Tongue (tissue), 1 donor: ENCODE measurements at regions not wholly inside any gene's neighbourhood (a gene's known extent, or its start where the extent isn't known, plus 50 kb on each side); places are given as distances from the start of the nearest gene placed in this dataset.
"Not testable (repeated sequence)": the region's sequence is repeated elsewhere in the genome, so short reads cannot be mapped to it uniquely, and the experiment has no call there.

Experiments used
- DNase-seq: peaks from one replicate; pipeline ENCODE4 v3.0.0-alpha.2; 2015

DNA sequence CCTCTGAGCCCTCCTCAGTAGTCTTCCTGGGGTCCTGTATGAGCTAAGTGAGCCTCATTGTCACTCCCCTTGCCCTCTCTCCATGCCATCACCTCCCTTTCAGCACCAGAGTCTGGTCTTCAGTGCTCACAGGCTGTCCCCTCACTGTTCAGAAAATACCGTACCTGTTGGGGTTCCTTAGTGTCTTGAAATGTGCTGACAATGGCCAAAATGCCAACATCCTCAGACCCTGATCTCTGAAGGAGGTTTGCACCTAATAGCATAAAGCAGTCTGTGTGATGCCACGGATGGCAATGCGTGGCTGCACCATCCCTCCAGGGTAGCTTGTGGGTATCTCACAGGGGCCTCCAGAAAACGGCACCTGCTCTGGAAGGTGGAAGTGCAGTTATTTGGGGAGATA lies 301.0 kb upstream of the TLE3 start:
- DNase-seq, result no peak

DNA sequence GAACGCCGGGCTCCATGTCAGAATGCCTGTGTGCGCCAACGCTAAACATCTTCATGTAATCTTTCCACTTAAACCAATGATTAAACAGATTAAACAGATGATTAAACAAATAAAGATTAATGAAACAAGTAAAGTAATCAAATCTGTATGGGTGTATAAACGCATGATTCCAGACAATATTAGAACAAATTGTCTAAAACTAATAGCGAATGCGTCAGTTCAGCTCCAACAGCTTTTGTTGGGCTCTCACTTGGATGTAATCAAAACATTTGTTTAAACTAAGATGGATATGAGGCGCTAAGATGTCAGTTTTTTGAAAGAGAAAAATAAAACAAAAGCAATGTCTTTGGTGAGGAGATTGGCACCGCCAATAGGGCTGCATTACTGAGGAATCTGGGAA lies 299.1 kb upstream of the TLE3 start:
- DNase-seq, result no peak

DNA sequence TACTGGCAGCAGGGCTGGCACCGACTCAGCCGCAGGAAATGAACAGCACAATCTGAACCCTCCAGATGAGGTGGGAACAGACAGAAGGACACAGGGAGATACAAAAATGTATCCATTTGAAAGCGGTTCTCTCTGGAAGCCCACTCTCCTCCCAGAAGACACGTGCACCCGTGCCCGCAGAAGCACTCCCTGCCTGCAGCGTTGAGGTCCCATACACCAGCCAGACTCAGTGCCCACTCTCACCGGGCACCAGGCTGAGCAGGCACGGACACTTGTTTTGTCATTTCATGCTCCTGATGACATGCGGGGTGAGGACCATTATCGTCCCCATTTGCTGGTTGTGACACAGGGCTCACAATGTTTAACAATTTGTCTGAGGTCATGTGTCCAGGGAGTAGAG lies 297.4 kb upstream of the TLE3 start:
- DNase-seq, result no peak

DNA sequence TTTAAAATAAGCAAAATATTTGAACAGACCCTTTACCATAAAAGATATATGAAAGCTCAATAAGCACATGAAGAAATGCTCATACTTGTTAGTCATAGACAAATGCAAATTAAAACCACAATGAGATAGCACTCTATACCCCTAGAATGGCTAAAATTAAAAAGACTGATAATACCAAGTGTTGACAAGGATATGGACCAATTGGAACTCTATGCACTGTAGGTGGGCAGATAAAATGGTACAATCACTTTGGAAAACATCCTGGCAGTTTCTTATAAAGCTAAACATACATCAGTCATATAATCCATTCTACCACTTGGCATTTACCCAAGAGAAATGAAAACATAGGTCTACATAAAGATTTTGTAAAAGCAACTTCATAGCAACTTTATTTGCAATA lies 293.0 kb upstream of the TLE3 start:
- DNase-seq, result no peak

DNA sequence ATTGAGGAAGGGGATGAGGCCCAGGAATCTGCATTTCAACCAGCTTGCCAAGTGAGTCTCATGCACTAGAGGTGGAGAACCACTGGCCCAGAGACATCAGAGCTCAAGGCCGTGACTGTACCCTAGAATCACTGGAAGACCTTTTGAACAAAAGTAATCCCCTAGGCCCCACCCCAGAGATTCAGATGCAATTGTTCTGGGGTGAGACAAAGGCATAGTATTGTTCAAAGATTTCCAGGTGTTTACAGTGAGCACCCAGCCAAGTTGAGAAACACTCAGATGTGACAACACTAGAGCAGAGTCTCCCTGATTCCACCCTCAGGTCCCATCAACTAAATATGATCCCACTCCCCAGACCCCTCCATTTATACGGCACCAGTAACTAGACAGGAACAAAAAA lies 290.3 kb upstream of the TLE3 start:
- DNase-seq, result no peak

DNA sequence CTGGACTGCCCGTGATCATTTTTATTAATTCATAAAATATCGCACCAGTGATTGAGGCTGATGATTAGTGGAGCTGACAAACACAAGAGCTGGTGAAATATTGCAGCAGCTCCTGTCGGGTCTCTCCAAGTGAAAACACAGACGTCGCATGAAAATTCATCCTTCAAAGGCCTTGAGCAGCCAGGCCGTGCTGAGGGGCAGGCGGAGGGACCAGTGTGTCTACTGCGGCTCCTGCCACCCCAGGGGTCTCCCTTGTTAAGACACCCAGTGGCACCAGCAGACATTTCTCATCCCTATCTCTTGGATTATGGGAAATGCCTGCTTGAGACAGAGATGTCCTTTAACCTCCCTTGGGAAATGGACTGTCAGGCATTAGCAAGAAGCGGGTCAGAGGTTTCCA lies 289.4 kb upstream of the TLE3 start:
- no peak for DNase-seq

DNA sequence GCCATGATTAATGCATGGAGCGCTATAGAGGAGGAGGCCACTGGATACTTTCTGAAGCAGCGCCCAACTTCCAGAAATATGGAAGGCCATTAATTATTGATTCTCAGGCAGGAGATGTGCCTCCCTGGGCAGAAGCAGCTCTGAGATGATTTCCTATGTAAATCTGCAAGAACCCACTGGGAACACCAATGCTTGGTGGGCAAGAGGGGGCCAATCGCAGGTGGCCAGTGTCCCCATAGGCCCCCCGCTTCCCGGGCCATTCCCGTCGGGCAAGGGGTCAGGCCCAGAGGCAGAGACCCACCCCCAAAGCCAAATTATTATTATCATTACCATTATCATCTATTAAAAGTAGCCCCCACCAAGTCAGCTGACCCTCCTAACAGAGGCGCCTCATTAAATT lies 288.0 kb upstream of the TLE3 start:
- no peak for DNase-seq

DNA sequence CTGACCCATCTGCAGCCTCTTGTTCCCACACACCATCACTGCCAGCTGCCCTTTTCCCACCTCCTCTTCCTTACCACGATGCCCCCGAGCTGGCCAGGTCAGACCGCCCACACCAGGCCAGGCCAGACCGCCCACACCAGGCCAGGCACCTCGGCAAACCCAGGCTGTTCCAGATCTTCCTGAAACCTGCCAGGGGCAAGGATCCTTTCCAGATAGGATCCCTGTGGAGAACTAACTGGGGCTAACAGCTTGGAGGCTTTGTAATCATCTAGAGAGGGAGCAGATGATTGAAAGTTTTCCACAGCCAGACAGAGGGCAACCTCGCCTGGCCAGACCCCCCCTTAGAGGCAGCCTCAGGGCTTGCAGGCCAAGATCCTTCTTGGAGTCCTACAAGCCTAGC lies 287.3 kb upstream of the TLE3 start:
- no peak for DNase-seq

DNA sequence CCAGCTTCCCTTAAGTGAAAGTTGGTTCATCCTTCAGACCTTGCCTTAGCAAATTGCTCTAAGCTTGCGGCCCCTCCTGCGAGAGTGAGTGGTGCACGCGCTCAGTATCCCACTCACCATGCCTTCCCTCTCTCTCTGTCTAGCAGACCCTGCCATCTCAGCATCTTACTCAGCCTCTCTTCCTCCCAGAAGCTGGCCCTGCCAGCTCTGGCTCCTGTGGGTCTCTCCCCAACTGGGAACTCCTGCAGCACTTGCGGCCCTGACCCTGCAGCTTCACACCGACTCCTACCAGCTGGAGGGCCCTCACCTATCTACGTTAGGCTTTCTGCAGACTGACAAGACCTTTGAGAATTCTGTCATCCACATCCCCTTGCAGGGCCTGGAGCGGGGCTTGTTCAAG lies 286.1 kb upstream of the TLE3 start:
- no peak for DNase-seq

DNA sequence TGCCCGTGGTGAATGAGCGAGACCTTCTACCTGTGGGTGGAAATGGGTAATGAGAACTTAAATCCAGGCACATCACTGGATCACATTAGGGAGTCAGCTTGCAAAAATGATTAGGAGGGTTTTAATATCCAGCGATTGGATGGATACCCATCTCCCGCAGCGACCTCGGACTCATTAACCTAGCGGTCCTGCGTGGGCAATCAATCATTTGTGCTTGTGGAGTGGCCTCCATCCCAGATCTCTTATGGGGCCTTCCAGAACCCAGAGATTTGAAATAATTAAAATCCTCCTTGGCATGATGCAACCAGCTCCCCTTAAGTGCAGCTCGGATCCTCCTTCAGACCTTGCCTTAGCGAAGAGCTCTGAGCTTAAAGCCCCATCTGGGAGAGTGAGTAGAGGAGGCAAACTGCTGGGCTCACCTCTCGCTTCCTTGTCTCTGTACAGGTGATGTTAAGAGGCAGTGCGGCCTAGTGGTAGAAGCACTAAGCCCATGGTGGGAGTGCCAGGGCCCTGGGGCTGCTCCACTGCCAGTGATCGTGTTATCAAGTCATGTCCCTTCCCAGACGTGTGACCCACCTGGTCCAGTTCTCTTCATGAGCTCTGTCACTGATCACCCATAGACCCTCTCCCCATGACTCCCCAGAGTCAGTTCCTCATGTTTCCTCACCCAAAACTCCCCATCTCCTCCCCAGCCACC lies 285.2 kb upstream of the TLE3 start:
- no peak for DNase-seq

DNA sequence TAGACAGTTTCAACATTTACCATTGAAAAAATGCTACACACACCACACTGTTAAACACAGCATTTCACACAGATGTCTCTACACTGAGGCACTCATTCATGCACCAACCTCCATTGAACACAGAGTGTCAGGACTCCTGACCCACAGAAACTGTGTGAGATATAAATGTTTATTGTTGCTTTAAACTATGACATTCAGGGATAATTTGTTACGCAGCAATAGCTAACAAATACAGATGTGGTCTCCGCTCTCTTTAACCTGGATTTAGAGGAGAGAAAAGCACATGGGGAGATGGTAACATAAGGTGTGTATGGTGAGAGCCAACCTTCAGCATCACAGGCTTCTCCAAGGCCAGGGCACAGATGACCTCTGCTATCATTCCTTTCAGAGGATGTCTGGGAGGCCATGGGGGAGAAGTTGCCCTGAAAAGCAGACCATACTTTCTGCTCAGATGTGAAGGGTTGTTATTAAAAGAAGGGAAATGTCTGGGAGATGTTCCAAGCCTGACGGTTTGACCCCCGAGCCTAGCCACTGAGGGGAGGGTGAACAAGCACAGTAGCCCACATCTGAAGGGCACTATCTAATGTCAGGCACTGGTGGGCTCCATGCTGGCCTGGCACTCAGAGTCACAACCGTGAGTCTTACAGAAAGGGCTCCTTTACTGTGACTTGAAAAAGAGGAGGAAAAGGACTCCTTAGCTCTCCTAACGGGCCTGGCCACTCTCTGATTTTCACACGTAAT lies 284.5 kb upstream of the TLE3 start:
- no peak for DNase-seq

DNA sequence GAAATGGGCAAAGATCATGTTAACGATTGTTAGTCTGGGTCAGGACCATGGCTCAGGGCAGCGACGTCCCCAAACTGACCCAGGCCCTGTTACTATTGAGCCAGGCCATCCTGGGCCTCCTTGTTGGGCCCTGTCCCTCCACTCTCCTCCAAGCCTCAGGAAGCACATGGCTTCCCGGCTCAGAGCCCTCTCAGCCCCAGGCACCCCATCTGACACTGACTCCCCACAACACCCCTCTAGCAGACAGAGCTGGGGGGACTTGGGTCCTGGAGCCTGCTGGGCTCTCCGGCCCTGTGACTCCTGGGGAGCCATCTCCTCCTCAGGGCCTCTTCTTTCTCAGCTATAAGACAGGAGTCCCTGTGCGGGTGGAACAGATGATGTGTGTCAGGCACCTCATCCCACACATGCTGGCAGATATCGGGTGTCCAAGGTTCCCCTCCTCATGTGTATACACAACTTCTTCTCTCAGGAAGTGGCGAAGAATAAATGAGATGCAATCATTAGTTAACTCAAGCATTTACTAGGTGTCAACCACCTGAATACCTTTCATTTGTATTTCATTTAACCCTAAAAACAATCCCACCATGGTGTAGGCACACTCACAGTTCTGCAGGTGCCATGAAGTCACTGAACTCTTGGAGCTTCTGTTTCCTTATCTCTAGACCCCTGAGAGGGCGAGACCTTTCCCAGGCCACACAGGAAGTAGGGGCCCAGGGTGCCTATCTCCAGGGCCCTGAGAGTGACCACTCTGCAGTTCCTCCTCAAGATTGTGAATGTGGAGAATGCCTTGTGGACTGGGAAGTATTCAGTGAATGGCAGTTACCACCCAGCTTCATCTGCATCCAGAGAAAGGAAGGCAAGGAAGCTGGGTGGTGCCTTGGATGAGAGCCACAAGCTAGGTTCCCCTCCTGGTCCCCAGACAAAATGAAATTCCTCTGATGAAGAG lies 282.5 kb upstream of the TLE3 start:
- DNase-seq, result no peak

DNA sequence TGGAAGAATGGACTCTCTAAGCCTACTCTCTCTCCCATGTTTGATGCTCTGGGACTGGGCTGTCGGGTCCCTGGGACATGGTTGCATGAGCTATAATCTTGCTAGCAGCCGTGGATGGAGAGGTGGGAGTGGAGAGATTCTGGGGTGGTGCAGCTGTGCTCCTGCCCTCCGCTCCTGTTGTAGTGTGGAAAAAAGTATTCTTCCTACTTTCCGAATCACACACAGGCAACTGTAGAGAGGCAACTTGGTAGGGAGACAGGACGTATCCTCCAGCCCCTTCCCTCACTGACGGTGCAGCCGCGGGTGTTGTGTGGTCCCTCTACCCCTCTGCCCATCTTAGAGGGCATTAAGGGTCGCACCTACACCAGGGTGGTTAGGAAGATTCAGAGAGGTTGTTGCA lies 281.4 kb upstream of the TLE3 start:
- no peak for DNase-seq

DNA sequence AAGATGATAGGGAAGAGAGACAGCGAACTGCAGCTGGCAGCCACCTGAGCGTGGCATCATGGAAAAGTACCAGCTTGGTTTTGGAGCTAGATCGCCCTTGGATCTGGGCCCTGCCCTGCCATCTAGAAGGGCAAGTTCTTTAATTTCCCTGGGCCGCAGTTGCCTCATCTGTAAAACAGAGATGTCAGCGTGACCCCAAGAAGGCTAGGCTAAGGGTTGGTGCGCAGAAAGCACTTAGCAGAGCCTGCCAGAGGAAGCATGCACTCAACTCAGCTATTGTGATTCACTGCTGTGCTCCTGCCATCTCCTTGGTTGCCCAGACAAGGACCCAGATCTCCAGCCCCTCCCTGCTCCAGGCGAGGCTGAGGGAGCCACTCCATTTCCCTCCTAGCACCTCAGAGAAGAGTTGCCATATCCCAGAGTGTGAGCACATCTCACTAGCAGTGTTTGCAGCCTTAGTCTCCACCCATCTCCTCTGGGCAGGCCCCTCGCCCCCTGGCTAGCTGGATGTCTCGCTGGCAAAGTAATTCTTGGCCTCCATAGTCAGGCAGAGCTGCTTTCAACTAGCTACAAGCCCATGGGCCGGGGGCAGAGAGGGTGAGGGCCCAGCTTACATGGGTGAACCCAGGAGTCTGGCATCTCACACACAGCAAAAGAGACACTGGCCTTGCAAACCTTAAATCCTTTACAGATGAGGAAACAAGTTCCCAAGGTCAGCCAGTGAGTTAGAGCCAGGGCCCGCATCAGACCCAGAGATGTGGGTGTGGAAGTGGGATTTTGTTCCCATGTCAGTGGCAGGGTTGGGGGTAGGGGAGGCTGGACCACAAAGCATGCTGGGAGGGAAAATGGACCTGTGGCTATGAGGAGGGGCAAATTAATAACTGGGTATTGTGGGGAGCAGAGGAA lies 280.7 kb upstream of the TLE3 start:
- DNase-seq, result no peak

DNA sequence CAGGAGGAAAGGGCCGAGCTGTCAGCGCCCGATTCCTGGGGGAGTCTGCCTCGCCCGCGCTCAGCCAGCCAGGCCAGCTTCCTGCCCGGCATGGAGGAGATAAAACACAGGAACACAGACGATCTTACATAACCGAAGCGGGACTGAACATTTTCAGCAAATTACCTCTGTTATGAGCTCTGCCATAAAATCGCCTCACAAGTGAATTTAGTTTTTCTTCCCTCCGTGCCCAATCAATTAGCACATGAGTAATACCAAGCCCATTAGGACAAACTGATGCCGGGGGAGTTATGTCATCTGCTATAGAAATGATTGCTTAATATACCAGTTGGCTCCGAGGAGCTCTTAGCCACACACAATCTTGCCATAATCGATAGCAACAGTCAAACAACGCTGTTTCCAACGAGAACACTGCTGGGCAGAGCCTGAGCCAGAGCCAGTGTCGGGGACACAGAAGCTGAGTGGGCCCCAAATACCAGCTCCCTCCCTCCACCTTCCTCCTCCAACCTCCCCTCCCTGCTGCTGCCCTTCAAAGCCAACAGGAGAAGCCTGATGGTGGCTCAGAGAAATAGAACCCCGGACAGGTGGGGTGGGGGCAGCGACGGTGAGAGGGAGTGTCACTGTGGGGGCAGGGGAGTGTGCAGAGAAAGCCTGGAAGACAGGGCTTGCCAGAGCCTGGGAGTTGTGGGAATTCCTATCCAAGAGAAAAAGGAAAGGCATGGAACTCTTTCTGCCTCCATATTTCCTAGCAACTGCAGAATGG lies 279.4 kb upstream of the TLE3 start:
- peak; percentile 76 for DNase-seq

DNA sequence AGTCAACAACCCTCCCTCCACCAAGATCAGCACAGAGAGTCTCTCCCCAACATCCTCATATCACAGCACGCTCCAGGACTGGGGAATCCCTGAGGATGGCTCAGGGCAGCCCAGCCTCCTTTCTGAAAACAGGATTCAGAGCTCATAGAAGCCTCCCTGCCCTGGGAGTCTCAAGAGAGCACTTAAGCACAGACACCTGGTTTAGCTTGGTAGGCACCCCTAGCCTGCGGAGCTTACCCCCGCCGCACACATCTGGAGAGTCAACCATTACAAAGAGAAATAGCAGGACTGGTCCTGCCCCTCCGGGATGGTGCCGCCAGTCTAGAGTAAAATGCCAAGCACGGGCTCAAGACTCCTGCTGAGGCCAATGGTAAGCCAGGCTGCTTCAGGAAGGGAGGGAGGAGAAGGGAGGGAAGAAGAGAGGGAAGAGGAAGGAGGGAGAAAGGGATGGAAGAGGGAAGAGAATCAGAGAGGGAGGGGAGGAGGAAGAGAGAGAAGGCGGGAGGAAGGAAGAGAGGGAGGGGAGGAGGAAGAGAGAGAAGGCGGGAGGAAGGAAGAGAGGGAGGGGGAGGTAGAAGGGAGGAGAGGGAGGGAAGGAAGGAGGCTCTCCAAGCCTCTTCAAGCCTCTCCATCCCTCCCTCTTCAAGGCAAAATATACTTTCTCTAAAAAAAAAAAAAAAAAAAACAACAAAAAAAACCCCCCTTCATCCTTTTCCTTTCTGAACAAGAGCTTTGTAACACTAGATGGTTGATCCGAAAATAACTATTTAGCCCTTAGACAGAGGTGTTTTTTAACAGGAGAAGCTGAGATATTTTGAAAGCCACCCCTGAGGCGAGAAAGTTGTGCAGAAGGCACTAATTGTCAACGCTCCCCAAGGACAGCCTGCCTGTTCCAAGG lies 278.6 kb upstream of the TLE3 start:
- DNase-seq, result no peak

DNA sequence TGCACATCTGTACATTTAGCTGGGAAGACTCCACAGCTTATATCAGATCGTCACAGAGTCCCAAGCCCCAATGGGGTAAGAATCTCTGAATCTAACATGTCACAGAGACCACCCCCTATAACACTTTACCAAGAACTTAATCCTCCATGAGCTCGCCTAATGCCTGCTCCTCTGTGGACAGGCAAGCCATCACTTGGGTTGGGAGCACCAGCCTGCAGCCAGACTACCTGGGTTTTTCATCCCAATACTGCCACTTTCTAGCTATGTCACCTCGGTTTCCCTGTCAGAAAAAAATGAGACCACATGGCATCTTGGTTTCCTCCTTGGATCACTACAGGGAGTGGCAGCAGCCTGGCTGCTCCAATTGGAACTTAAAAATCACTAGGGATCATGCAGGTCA lies 277.9 kb upstream of the TLE3 start:
- DNase-seq, result no peak

DNA sequence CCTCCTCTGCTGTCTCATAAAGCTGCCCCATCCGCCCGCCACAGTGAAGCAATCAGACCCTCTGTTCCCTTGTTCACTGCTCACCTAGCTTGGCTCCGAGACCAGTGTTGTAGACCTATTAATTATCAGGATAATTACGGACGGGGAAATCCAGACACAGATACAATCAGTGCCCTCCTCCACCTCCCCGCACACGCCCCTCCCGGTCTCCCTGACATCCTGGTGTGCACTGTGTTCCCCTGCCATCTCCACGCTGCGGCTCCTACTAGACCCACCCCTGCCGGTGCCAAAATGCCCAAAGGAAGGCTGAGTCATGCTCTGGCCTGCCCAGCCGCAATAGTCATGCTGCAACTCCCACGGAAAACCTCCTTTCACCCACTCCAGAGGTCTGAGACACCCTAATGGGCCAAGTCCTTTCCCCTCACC lies 277.3 kb upstream of the TLE3 start:
- DNase-seq, result no peak

DNA sequence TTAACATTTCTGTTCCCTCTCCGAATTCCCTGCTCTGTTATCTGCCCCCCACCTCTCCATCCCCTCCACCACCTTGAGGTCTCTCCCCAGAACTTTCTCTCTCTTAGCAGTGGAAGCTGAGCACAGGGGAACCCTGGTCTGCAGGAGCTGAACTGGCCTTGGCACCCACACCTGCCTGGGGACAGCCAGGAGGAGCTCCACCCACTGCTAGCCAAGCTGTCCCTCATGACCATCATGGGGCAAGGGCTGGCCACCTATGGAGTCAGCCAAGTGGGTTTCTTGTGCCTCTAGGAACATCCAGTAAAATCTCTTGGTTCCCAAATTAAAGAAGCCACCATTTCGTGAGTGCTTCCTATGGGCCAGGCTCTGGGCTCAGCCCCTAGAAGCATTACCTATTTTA lies 276.4 kb upstream of the TLE3 start:
- DNase-seq, result no peak

DNA sequence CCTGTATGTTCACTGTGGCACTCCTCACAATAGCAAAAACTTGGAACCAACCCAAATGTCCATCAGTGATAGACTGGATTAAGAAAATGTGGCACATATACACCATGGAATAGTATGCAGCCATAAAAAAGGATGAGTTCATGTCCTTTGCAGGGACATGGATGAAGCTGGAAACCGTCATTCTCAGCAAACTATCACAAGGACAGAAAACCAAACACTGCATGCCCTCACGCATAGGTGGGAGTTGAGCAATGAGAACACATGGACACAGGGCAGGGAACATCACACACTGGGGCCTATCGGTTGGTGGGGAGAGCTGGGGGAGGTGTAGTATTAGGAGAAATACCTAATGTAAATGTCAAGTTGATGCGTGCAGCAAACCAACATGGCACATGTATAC lies 275.7 kb upstream of the TLE3 start:
- DNase-seq, result not testable (repeated sequence)
